ACC112 (cell line): ENCODE measurements at regions not wholly inside any gene's neighbourhood (a gene's known extent, or its start where the extent isn't known, plus 50 kb on each side); places are given as distances from the start of the nearest gene placed in this dataset.
A peak's percentile ranks its signal among the peaks of the same experiment; 100 is the strongest.
"Not testable (repeated sequence)": the region's sequence is repeated elsewhere in the genome, so short reads cannot be mapped to it uniquely, and the experiment has no call there.

ENCODE experiments used
- H2AFZ ChIP-seq: fragments of 200-600 bp; sonication (generic); one replicate; pipeline ENCODE4 v1.6.0; 2017; ENCODE audit warnings: antibody characterized with exemption, low read length; ENCODE audit not compliant: unreplicated experiment
- H3K27ac ChIP-seq: fragments of 200-600 bp; sonication (generic); 2 replicates; pipeline ENCODE4 v1.5.1; 2014; ENCODE audit warnings: low read depth, mild to moderate bottlenecking, antibody characterized with exemption, low read length, moderate library complexity
- H3K27me3 ChIP-seq: fragments of 200-600 bp; sonication (generic); 2 replicates; pipeline ENCODE4 v1.6.1; 2014; ENCODE audit warnings: mild to moderate bottlenecking, antibody characterized with exemption, low read length, moderate library complexity, mixed read lengths; ENCODE audit not compliant: insufficient read depth
- H3K36me3 ChIP-seq: fragments of 200-600 bp; sonication (generic); 2 replicates; pipeline ENCODE4 v1.6.1; 2016; ENCODE audit warnings: mild to moderate bottlenecking, antibody characterized with exemption, low read length, moderate library complexity, mixed read lengths; ENCODE audit not compliant: insufficient read depth
- H3K4me1 ChIP-seq: fragments of 200-600 bp; sonication (generic); one replicate; pipeline ENCODE4 v1.6.1; 2016; ENCODE audit warnings: low read length, mixed read lengths; ENCODE audit not compliant: insufficient read depth, unreplicated experiment, control insufficient read depth
- H3K4me3 ChIP-seq: fragments of 200-600 bp; sonication (generic); 2 replicates; pipeline ENCODE4 v1.5.1; 2014; ENCODE audit warnings: mild to moderate bottlenecking, low read depth, low read length
- H3K79me2 ChIP-seq: fragments of 200-600 bp; sonication (generic); one replicate; pipeline ENCODE4 v1.6.0; 2016; ENCODE audit warnings: low read length; ENCODE audit not compliant: control insufficient read depth, unreplicated experiment, insufficient read depth

- Histone ChIP-seq H3K36me3 (no peaks in the 10 kb centered on the region), H3K4me3 (peak overlapping the region; percentile 1; the same call in 1 of the 2 replicates), H3K27me3 (no peaks in the 10 kb centered on the region), H3K79me2 (no peaks in the 10 kb centered on the region), H3K4me1 (peaks cover 13% of the 10 kb centered on the region), H3K27ac (peak overlapping the region; percentile 53), H2AFZ (no peak overlapping the region)
Measured at GRCh38 chr13:104953588-104953987, 1581.9 kb downstream of the EFNB2 start.

GRCh38 chr13:104949840-104950740 lies 1585.4 kb downstream of the EFNB2 start:
- Histone ChIP-seq H3K79me2 (no peaks in the 10 kb centered on the region), H3K27ac (peak overlapping the region; percentile 30; the same call in 1 of the 2 replicates)

GRCh38 chr13:104944176-104944575 lies 1591.3 kb downstream of the EFNB2 start:
- no peaks in the 10 kb centered on the region for H3K27me3 ChIP-seq
- no peaks in the 10 kb centered on the region for H3K4me1 ChIP-seq
- H2AFZ ChIP-seq: no peak overlapping the region
- H3K79me2 ChIP-seq: no peaks in the 10 kb centered on the region
- H3K36me3 ChIP-seq: no peaks in the 10 kb centered on the region
- no peak overlapping the region for H3K27ac ChIP-seq
- no peak overlapping the region for H3K4me3 ChIP-seq

More at GRCh38 chr13:104949840-104950740, 1585.4 kb downstream of the EFNB2 start:
- Histone ChIP-seq H3K4me3 (peak overlapping the region; percentile 63), H3K4me1 (peaks cover 13% of the 10 kb centered on the region), H3K27me3 (no peaks in the 10 kb centered on the region), H3K36me3 (no peaks in the 10 kb centered on the region), H2AFZ (peak overlapping the region; percentile 53)

- Histone ChIP-seq H2AFZ (no peak overlapping the region), H3K27ac (no peak overlapping the region), H3K79me2 (no peaks in the 10 kb centered on the region), H3K4me3 (no peak overlapping the region), H3K27me3 (no peaks in the 10 kb centered on the region), H3K4me1 (no peaks in the 10 kb centered on the region), H3K36me3 (no peaks in the 10 kb centered on the region)
Measured at GRCh38 chr13:104943331-104943730, 1592.1 kb downstream of the EFNB2 start.

GRCh38 chr13:104937881-104938280 lies 1597.6 kb downstream of the EFNB2 start:
- Histone ChIP-seq H3K4me3 (peak overlapping the region; percentile 26; the same call in 1 of the 2 replicates), H3K27me3 (no peaks in the 10 kb centered on the region), H3K79me2 (no peaks in the 10 kb centered on the region), H3K4me1 (no peaks in the 10 kb centered on the region), H2AFZ (peak overlapping the region; percentile 57), H3K36me3 (no peaks in the 10 kb centered on the region), H3K27ac (no peak overlapping the region)

GRCh38 chr13:104936304-104936703 lies 1599.2 kb downstream of the EFNB2 start:
- Histone ChIP-seq H3K27me3 (no peaks in the 10 kb centered on the region), H2AFZ (no peak overlapping the region), H3K4me1 (no peaks in the 10 kb centered on the region), H3K27ac (no peak overlapping the region), H3K4me3 (no peak overlapping the region), H3K36me3 (no peaks in the 10 kb centered on the region), H3K79me2 (no peaks in the 10 kb centered on the region)

- not testable (repeated sequence) for H2AFZ ChIP-seq, H3K79me2 ChIP-seq
Measured at GRCh38 chr13:104920513-104920912, 1614.9 kb downstream of the EFNB2 start.

GRCh38 chr13:104920091-104920490 lies 1615.4 kb downstream of the EFNB2 start:
- Histone ChIP-seq H3K4me1 (no peaks in the 10 kb centered on the region), H3K36me3 (no peaks in the 10 kb centered on the region), H3K4me3 (no peak overlapping the region), H3K27ac (no peak overlapping the region), H3K27me3 (no peaks in the 10 kb centered on the region), H3K79me2 (no peaks in the 10 kb centered on the region), H2AFZ (no peak overlapping the region)

More at GRCh38 chr13:104920513-104920912, 1614.9 kb downstream of the EFNB2 start:
- H3K36me3 ChIP-seq, H3K4me3 ChIP-seq, H3K27ac ChIP-seq, H3K27me3 ChIP-seq, H3K4me1 ChIP-seq: not testable (repeated sequence)

GRCh38 chr13:104900191-104900817 lies 1635.2 kb downstream of the EFNB2 start:
- H3K27me3 ChIP-seq: no peaks in the 10 kb centered on the region
- no peaks in the 10 kb centered on the region for H3K4me1 ChIP-seq
- no peak overlapping the region for H2AFZ ChIP-seq
- no peak overlapping the region for H3K4me3 ChIP-seq
- no peaks in the 10 kb centered on the region for H3K79me2 ChIP-seq
- H3K27ac ChIP-seq: no peak overlapping the region
- H3K36me3 ChIP-seq: no peaks in the 10 kb centered on the region

- no peak overlapping the region for H2AFZ ChIP-seq
- no peak overlapping the region for H3K4me3 ChIP-seq
Measured at GRCh38 chr13:104898484-104898883, 1637.0 kb downstream of the EFNB2 start.

More at GRCh38 chr13:104898484-104898883, 1637.0 kb downstream of the EFNB2 start:
- no peak overlapping the region for H3K27ac ChIP-seq
- H3K79me2 ChIP-seq: no peaks in the 10 kb centered on the region
- H3K4me1 ChIP-seq: no peaks in the 10 kb centered on the region
- H3K36me3 ChIP-seq: no peaks in the 10 kb centered on the region
- no peaks in the 10 kb centered on the region for H3K27me3 ChIP-seq
